Loucy (cell line): ENCODE measurements at regions not wholly inside any gene's neighbourhood (a gene's known extent, or its start where the extent isn't known, plus 50 kb on each side); places are given as distances from the start of the nearest gene placed in this dataset.

ENCODE experiments used
- H2AFZ ChIP-seq: fragments of 200-600 bp; sonication (generic); 2 replicates; pipeline ENCODE4 v1.6.0; 2016; ENCODE audit warnings: antibody characterized with exemption, mild to moderate bottlenecking, low read length, moderate library complexity
- H3F3A ChIP-seq: fragments of 200-600 bp; 2 replicates; pipeline ENCODE4 v1.6.0; 2016; ENCODE audit warnings: antibody characterized with exemption, low read depth, mild to moderate bottlenecking
- H3K27me3 ChIP-seq: fragments of 200-600 bp; sonication (generic); 2 replicates; pipeline ENCODE4 v1.6.1; 2014; ENCODE audit warnings: low read length, mild to moderate bottlenecking; ENCODE audit not compliant: insufficient read depth, poor library complexity, severe bottlenecking
- H3K36me3 ChIP-seq: fragments of 200-600 bp; sonication (generic); 2 replicates; pipeline ENCODE4 v1.6.1; 2016; ENCODE audit warnings: low read length; ENCODE audit not compliant: insufficient read depth
- H3K4me1 ChIP-seq: fragments of 200-600 bp; sonication (generic); 2 replicates; pipeline ENCODE4 v1.5.1; 2014; ENCODE audit warnings: low read length, mild to moderate bottlenecking; ENCODE audit not compliant: insufficient read depth, poor library complexity, severe bottlenecking
- H3K4me2 ChIP-seq: fragments of 200-600 bp; sonication (generic); 2 replicates; pipeline ENCODE4 v1.6.0; 2014; ENCODE audit warnings: antibody characterized with exemption, low read length, low read depth, mild to moderate bottlenecking; ENCODE audit not compliant: poor library complexity, severe bottlenecking
- H3K4me3 ChIP-seq: fragments of 200-600 bp; sonication (generic); 2 replicates; pipeline ENCODE4 v1.5.1; 2014; ENCODE audit warnings: low read length, mild to moderate bottlenecking, mixed read lengths; ENCODE audit not compliant: poor library complexity, severe bottlenecking
- H3K79me2 ChIP-seq: fragments of 200-600 bp; sonication (generic); 2 replicates; pipeline ENCODE4 v1.6.1; 2014; ENCODE audit warnings: low read length; ENCODE audit not compliant: insufficient read depth
- H3K9ac ChIP-seq: fragments of 200-600 bp; sonication (generic); 2 replicates; pipeline ENCODE4 v1.6.0; 2014; ENCODE audit warnings: mild to moderate bottlenecking, low read depth, low read length, moderate library complexity; ENCODE audit not compliant: poor library complexity, severe bottlenecking
- H3K9me2 ChIP-seq: fragments of 200-600 bp; sonication (generic); replicated peaks from 2 replicates; pipeline ENCODE4 v1.6.1; 2016; ENCODE audit warnings: low read depth, low read length, mixed read lengths
- H3K9me3 ChIP-seq: fragments of 200-600 bp; sonication (generic); 2 replicates; pipeline ENCODE4 v1.6.1; 2014; ENCODE audit warnings: mild to moderate bottlenecking, antibody characterized with exemption, low read length, low read depth; ENCODE audit not compliant: insufficient read depth
- H4K20me1 ChIP-seq: fragments of 200-600 bp; sonication (generic); 2 replicates; pipeline ENCODE4 v1.6.0; 2014; ENCODE audit warnings: antibody characterized with exemption, low read length, mild to moderate bottlenecking; ENCODE audit not compliant: insufficient read depth, poor library complexity, severe bottlenecking
- EZH2phosphoT487 ChIP-seq: fragments of 200-600 bp; IDR thresholded peaks from 2 replicates; pipeline ENCODE4 v1.6.1; 2018; ENCODE audit warnings: antibody characterized with exemption, mild to moderate bottlenecking, moderate library complexity, borderline replicate concordance
- TF ChIP-seq, protein P1 (sequence below): fragments of 200-600 bp; sonication (generic); conservative IDR thresholded peaks from 2 replicates; pipeline ENCODE4 v1.5.1; 2014; ENCODE audit warnings: mild to moderate bottlenecking, antibody characterized with exemption, low read length

- no peaks in the 10 kb centered on the region for H3K27me3 ChIP-seq
- TF ChIP-seq, protein P1, sequence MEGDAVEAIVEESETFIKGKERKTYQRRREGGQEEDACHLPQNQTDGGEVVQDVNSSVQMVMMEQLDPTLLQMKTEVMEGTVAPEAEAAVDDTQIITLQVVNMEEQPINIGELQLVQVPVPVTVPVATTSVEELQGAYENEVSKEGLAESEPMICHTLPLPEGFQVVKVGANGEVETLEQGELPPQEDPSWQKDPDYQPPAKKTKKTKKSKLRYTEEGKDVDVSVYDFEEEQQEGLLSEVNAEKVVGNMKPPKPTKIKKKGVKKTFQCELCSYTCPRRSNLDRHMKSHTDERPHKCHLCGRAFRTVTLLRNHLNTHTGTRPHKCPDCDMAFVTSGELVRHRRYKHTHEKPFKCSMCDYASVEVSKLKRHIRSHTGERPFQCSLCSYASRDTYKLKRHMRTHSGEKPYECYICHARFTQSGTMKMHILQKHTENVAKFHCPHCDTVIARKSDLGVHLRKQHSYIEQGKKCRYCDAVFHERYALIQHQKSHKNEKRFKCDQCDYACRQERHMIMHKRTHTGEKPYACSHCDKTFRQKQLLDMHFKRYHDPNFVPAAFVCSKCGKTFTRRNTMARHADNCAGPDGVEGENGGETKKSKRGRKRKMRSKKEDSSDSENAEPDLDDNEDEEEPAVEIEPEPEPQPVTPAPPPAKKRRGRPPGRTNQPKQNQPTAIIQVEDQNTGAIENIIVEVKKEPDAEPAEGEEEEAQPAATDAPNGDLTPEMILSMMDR = no peak
- TF ChIP-seq EZH2phosphoT487 = no peak
- no peaks in the 10 kb centered on the region for H3K79me2 ChIP-seq
- H3F3A ChIP-seq = no peaks in the 10 kb centered on the region
- H3K9me2 ChIP-seq = no peaks in the 10 kb centered on the region
- no peaks in the 10 kb centered on the region for H3K4me1 ChIP-seq
- no peak overlapping the region for H2AFZ ChIP-seq
- no peaks in the 10 kb centered on the region for H3K9me3 ChIP-seq
- no peaks in the 10 kb centered on the region for H3K36me3 ChIP-seq
- H3K4me2 ChIP-seq = no peak overlapping the region
- no peak overlapping the region for H3K4me3 ChIP-seq
- H3K9ac ChIP-seq = no peak overlapping the region
- no peaks in the 10 kb centered on the region for H4K20me1 ChIP-seq
These were observed 66.0 kb downstream of the BMP4 start for GRCh38 chr14:53890611-53891101.

DNA sequence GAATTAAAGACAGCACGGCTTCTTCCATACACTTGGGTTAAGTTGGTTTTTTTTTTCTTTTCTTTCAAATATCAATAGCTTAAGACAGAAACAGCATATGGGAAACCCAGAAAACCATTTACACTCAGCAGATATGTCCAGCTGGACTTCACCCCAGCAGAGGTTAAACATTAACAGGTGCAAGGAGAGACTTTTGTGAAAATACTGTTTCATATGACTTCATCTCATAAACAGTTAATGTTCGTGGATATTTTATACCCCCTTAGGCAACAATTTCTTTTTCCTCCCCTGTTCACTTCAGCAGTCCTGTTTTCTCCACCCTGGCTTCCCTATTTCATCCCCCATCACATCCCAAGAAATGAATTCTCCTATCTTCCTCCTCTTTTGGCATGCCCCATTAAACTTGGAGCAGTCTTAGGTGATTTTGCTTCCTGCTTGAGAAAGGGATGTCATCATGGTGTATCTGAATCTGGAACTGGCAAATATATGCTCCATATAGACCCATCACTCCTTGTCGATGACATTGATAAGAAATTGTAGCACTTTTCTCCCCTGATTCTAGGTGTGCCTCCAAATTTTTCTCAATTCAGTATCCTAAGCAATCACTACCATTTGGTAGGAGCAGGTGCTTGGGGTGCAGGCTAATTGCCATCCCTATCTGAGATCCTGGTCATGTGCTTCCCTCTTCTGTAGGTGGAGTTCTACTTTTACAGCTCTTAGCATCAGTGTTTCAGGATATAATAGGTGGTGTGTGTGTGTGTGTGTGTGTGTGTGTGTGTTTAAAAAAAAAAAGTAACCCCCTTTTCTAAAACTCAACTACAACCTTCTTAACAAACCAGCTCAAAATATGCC, 67.9 kb downstream of the BMP4 start:
- H3K27me3 ChIP-seq = no peaks in the 10 kb centered on the region
- no peak overlapping the region for H3K4me2 ChIP-seq
- no peaks in the 10 kb centered on the region for H3F3A ChIP-seq
- TF ChIP-seq EZH2phosphoT487 = no peak
- TF ChIP-seq, protein P1 = no peak
- no peak overlapping the region for H2AFZ ChIP-seq
- H3K4me3 ChIP-seq = no peak overlapping the region
- no peaks in the 10 kb centered on the region for H3K9me3 ChIP-seq
- H4K20me1 ChIP-seq = no peaks in the 10 kb centered on the region
- no peaks in the 10 kb centered on the region for H3K36me3 ChIP-seq
- no peaks in the 10 kb centered on the region for H3K79me2 ChIP-seq
- H3K9ac ChIP-seq = no peak overlapping the region
- H3K4me1 ChIP-seq = no peaks in the 10 kb centered on the region
- no peaks in the 10 kb centered on the region for H3K9me2 ChIP-seq

- Histone ChIP-seq H3K4me3 (no peak overlapping the region), H3K9ac (no peak overlapping the region), H3K4me2 (no peak overlapping the region), H3K4me1 (no peaks in the 10 kb centered on the region), H2AFZ (no peak overlapping the region), H3K9me2 (no peaks in the 10 kb centered on the region), H3K27me3 (no peaks in the 10 kb centered on the region), H3K9me3 (no peaks in the 10 kb centered on the region), H3K79me2 (no peaks in the 10 kb centered on the region), H4K20me1 (no peaks in the 10 kb centered on the region), H3K36me3 (no peaks in the 10 kb centered on the region), H3F3A (no peaks in the 10 kb centered on the region)
- no peak for TF ChIP-seq EZH2phosphoT487
- TF ChIP-seq, protein P1 = no peak
These were observed 71.4 kb downstream of the BMP4 start for GRCh38 chr14:53885136-53885640.
